GM13977 (cell line): ENCODE measurements at regions not wholly inside any gene's neighbourhood (a gene's known extent, or its start where the extent isn't known, plus 50 kb on each side); places are given as distances from the start of the nearest gene placed in this dataset.

Source experiments
- DNase-seq: peaks from one replicate; pipeline ENCODE4 v3.0.0; 2012; ENCODE audit warnings: low spot score
- in situ Hi-C: fragments of 300-500 bp; cut with MboI; formaldehyde crosslinking; loops from one replicate; pipeline ENCODE4 v1.12.0; 2022; ENCODE audit warnings: low sequenced_read_pairs, low pct_unique_long_range_greater_than_20kb, mixed read lengths, inconsistent platforms; ENCODE audit not compliant: unreplicated experiment
- TF ChIP-seq, protein P1 (sequence below): IDR thresholded peaks from 2 replicates; pipeline ENCODE4 v1.5.1; 2012; ENCODE audit warnings: mild to moderate bottlenecking, control low read depth; ENCODE audit not compliant: insufficient read depth; ENCODE audit errors: extremely low read depth, missing control alignments

DNA sequence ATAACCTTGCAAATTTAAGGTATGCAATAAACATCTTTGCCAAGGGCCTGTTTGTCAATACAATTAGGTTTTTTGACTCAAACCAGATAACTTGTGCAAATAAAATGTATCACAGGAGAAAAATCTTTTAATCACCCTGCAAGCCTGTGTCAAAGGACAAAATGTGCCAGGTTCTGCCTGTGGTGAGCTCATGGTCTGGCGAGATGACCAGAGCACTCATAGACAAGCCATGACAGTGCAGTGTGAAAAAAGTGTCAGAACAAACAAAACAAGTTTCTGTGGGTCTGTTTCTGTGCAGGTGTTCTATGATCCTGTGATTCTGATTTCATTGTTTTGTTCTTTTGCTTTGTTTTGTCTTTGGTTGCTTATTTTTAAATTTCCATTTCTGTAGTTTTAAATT is 847.2 kb downstream of the VRK1 start:
- DNase-seq = no peak
- TF ChIP-seq, protein P1, sequence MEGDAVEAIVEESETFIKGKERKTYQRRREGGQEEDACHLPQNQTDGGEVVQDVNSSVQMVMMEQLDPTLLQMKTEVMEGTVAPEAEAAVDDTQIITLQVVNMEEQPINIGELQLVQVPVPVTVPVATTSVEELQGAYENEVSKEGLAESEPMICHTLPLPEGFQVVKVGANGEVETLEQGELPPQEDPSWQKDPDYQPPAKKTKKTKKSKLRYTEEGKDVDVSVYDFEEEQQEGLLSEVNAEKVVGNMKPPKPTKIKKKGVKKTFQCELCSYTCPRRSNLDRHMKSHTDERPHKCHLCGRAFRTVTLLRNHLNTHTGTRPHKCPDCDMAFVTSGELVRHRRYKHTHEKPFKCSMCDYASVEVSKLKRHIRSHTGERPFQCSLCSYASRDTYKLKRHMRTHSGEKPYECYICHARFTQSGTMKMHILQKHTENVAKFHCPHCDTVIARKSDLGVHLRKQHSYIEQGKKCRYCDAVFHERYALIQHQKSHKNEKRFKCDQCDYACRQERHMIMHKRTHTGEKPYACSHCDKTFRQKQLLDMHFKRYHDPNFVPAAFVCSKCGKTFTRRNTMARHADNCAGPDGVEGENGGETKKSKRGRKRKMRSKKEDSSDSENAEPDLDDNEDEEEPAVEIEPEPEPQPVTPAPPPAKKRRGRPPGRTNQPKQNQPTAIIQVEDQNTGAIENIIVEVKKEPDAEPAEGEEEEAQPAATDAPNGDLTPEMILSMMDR = no peak
- in situ Hi-C loops = no loop called here

GRCh38 chr14:97649752-97650151 is 852.6 kb downstream of the VRK1 start:
- TF ChIP-seq, protein P1 = no peak
- DNase-seq = no peak
- in situ Hi-C loops = no loop called here

GRCh38 chr14:97655169-97655948 is 858.2 kb downstream of the VRK1 start:
- in situ Hi-C loops = no loop called here
- no peak for DNase-seq

DNA sequence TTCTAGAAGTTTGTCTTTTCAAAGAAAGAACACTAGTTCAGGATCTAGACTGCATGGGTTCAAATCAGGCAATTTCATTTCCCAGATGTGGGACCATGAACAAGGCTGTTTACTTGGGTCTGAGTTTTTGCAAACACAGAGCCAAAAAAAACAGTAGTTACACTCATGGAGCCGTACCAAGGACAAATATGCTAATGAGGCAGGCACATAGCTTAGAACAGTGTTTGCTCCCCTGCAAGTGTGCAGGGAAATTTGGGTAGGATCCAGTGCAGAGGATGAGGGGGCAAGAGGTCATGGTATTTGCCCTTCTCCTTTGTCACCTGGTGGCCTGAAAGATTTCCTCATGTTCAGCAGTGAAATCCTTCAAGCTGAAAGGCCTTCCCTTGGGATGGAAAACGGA is 860.4 kb downstream of the VRK1 start:
- in situ Hi-C loops = no loop called here
- TF ChIP-seq, protein P1 = no peak
- no peak for DNase-seq

More at GRCh38 chr14:97655169-97655948, 858.2 kb downstream of the VRK1 start:
- TF ChIP-seq, protein P1 = no peak

DNA sequence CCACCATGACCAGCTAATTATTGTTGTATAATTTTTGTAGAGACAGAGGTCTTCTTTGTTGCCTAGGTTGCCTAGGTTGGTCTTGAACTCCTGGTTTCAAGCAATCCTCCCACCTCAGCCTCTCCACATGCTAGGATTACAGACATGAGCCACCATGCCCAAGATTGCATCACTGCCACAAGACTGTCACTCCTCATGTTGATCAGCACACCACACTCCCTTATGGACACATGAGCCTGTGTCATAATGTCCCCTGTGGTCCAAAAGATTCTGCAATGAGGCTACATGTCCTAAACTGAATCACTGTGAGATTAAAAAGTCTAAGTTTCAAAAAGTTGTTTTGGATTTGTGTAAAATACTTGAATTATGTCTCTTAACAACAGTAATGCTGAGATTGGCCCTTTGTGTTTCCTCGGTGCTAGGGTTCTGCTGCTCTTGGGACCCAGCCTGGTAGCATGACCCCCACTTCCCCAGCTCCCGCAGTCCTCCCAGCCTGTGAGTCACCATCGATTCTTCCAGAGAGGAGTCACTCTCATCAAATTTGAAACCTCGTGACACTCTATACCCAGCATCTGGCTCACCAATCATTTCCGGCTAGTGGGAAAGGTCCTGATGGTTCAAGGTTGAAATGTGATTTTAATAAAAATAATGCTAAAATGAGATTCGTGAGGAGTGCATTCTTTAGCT is 890.9 kb downstream of the VRK1 start:
- in situ Hi-C loops = no loop called here
- no peak for DNase-seq
- TF ChIP-seq, protein P1 = no peak

GRCh38 chr14:97688631-97689336 is 891.6 kb downstream of the VRK1 start:
- DNase-seq = no peak
- in situ Hi-C loops = no loop called here
- TF ChIP-seq, protein P1 = no peak
